Peyer's patch (tissue), 4 donors: ENCODE measurements at regions not wholly inside any gene's neighbourhood (a gene's known extent, or its start where the extent isn't known, plus 50 kb on each side); places are given as distances from the start of the nearest gene placed in this dataset.

Experiments used
- DNase-seq, 3 donors: peaks; one replicate each; pipeline ENCODE4 v3.0.0-alpha.2; 2017 to 2019
- H3K27ac ChIP-seq, 4 donors: fragments of 200-600 bp; sonication (generic); one replicate each; pipeline ENCODE4 v1.5.1; 2016 to 2019
- H3K27me3 ChIP-seq, 2 donors: fragments of 200-600 bp; sonication (generic); one replicate each; pipeline ENCODE4 v1.5.1; 2019
- H3K36me3 ChIP-seq, 3 donors: fragments of 200-600 bp; sonication (generic); one replicate each; pipeline ENCODE4 v1.5.1; 2016 to 2019
- H3K4me1 ChIP-seq, 4 donors: fragments of 200-600 bp; sonication (generic); one replicate each; pipeline ENCODE4 v1.5.1; 2016 to 2019
- H3K4me3 ChIP-seq, 4 donors: fragments of 200-600 bp; sonication (generic); 1 replicate in 3 of 4; 2 replicates in 1 of 4; pipeline ENCODE4 v1.5.1; 2016 to 2019; ENCODE audit warnings: mild to moderate bottlenecking in 1 of 4
- H3K9me3 ChIP-seq, 4 donors: fragments of 200-600 bp; sonication (generic); one replicate each; pipeline ENCODE4 v1.5.1; 2016 to 2019; ENCODE audit warnings: mild to moderate bottlenecking in 1 of 4
- POLR2A ChIP-seq, 2 donors: fragments of 450-650 bp; IDR thresholded peaks; one replicate each; pipeline ENCODE4 v1.5.1; 2017; ENCODE audit warnings: antibody characterized with exemption in 2 of 2, mild to moderate bottlenecking in 2 of 2, moderate library complexity in 2 of 2
- TF ChIP-seq, protein P1 (sequence below), 6 experiments: fragments of 450-650 bp in 4 of 6; fragments of 200-600 bp in 2 of 6; sonication (generic) in 1 of 6; IDR thresholded peaks; one replicate each; pipeline ENCODE4 v1.5.1; 2017 to 2019; ENCODE audit warnings: antibody characterized with exemption in 6 of 6, mild to moderate bottlenecking in 3 of 6, moderate library complexity in 1 of 6

DNA sequence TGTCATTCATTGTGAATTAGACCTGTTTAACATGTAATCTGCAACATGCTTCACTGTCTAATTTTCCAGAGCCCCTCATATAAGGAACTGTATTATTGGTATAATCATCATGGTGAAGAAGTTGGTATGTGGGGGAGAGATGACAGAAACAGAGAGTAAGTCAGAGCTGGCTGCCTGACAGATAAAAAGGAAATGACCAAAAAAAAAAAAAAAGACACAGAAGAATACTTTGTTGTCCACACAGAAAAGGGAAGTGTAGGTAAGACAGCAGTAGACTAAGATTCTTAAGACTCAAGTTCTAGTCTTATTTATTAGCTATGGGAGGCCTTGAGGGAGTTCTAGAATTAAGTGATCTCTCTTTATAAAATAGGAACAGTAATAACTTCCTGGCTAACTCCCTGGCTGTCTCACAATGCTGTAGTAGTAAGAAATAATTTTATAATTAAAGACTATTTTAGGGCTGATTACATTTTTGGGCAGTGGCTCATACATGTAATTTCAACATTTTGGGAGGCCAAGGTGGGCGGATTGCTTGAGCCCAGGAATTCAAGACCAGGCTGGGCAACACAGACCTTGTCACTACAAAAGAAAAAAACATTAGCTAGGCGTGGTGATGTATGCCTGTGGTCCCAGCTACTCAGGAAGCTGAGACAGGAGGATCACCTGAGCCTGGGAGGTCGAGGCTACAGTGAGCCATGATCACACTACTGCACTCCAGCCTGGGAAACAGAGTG, 102.5 kb downstream of the PRL start:
- no peak for DNase-seq
- no peaks in the 10 kb centered on the region for H3K27me3 ChIP-seq
- H3K36me3 ChIP-seq: no peaks in the 10 kb centered on the region
- TF ChIP-seq POLR2A (IDR thresholded peaks at IDR 0.05): no peak
- H3K4me3 ChIP-seq: no peak overlapping the region
- H3K27ac ChIP-seq: no peak overlapping the region
- no peaks in the 10 kb centered on the region for H3K4me1 ChIP-seq
- no peaks in the 10 kb centered on the region for H3K9me3 ChIP-seq

DNA sequence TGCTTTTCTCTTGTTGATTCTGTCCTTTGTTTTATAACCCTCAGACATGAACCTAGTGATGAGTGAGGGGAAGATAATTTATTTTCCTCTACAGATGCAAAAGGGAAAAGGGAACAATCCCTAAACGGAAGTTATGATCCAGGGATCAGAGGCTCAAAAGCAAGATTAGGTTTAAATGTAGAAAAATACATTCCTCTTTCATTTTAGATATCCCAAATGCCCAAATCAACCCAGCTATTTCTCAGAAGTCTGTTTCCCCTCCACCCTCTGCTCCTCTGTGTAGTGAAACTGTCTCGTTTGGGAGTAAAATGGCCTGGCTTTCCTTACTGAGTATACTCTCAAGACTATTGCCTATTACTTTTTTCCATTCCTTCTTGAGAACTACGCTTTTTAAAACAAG, 97.1 kb downstream of the PRL start:
- no peak overlapping the region for H3K4me3 ChIP-seq
- H3K27me3 ChIP-seq: no peaks in the 10 kb centered on the region
- H3K4me1 ChIP-seq: no peaks in the 10 kb centered on the region
- DNase-seq: no peak
- no peaks in the 10 kb centered on the region for H3K9me3 ChIP-seq
- no peak overlapping the region for H3K27ac ChIP-seq
- no peaks in the 10 kb centered on the region for H3K36me3 ChIP-seq
- TF ChIP-seq, protein P1, sequence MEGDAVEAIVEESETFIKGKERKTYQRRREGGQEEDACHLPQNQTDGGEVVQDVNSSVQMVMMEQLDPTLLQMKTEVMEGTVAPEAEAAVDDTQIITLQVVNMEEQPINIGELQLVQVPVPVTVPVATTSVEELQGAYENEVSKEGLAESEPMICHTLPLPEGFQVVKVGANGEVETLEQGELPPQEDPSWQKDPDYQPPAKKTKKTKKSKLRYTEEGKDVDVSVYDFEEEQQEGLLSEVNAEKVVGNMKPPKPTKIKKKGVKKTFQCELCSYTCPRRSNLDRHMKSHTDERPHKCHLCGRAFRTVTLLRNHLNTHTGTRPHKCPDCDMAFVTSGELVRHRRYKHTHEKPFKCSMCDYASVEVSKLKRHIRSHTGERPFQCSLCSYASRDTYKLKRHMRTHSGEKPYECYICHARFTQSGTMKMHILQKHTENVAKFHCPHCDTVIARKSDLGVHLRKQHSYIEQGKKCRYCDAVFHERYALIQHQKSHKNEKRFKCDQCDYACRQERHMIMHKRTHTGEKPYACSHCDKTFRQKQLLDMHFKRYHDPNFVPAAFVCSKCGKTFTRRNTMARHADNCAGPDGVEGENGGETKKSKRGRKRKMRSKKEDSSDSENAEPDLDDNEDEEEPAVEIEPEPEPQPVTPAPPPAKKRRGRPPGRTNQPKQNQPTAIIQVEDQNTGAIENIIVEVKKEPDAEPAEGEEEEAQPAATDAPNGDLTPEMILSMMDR (IDR thresholded peaks at IDR 0.05): no peak
- no peak for TF ChIP-seq POLR2A (IDR thresholded peaks at IDR 0.05)

DNA sequence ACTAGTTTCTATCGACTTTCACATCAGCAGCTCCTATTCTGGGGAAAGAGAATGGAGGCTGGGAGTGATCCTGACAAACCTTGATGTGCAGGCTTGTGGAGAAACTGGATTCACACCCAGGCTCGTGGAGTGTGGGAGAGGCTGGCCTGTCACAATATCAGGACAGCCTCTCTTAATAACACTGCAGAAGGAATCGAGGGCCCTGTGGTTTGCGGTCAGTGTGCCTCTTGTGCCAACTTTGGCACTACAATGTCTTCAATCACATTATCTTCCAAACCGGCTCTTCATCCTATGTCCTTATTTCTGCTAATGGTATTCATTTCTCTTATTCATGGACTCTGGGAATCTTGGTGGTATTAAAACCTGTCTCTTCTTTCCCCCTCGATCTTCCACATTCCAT, 92.7 kb downstream of the PRL start:
- DNase-seq: no peak
- no peak overlapping the region for H3K4me3 ChIP-seq
- no peaks in the 10 kb centered on the region for H3K36me3 ChIP-seq
- H3K27me3 ChIP-seq: no peaks in the 10 kb centered on the region
- no peaks in the 10 kb centered on the region for H3K4me1 ChIP-seq
- TF ChIP-seq, protein P1 (IDR thresholded peaks at IDR 0.05): no peak
- no peak for TF ChIP-seq POLR2A (IDR thresholded peaks at IDR 0.05)
- no peaks in the 10 kb centered on the region for H3K9me3 ChIP-seq
- H3K27ac ChIP-seq: no peak overlapping the region

DNA sequence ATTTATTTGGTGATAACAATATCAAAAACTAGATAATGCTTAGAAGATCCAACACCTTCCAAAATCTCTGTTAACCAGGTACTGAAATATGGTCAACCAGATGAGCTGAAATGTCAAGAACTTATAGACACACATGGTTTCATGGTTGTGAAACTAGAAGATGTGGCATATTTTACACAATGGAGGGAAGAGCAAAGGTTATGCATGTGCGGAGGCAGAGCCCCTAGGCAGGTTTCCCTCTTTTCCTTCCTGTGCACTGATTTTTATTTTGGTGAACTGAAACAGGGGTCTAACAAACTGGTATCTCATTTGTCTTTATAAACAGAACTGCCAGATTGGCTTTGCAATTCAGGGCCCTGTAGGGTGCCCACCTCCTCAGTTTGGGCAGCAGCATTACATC, 91.6 kb downstream of the PRL start:
- TF ChIP-seq POLR2A (IDR thresholded peaks at IDR 0.05): no peak
- TF ChIP-seq, protein P1 (IDR thresholded peaks at IDR 0.05): no peak
- no peak overlapping the region for H3K27ac ChIP-seq
- H3K9me3 ChIP-seq: no peaks in the 10 kb centered on the region
- no peak for DNase-seq
- H3K36me3 ChIP-seq: no peaks in the 10 kb centered on the region
- H3K4me1 ChIP-seq: no peaks in the 10 kb centered on the region
- H3K4me3 ChIP-seq: no peak overlapping the region
- H3K27me3 ChIP-seq: no peaks in the 10 kb centered on the region

DNA sequence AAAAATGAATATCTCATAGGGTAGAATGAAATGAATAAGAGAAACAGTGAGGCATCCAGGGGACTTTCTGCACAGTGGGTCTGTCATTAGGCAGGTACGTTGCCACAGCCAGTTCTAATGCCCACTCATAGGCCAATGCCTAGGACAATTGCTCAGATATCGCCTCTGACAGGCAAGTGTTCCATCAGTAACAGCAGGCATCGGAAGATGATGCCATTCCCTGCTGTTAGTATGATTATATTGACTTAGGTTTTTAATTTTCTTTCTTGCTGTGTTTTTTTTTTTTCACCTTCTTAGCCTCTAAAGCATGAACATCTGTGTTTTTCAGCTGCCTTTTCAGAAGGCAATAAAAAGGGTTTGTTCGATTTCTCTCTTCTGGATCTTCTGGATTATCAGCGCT, 90.7 kb downstream of the PRL start:
- H3K36me3 ChIP-seq: no peaks in the 10 kb centered on the region
- no peaks in the 10 kb centered on the region for H3K27me3 ChIP-seq
- H3K27ac ChIP-seq: no peak overlapping the region
- H3K4me3 ChIP-seq: no peak overlapping the region
- DNase-seq: no peak
- no peaks in the 10 kb centered on the region for H3K9me3 ChIP-seq
- TF ChIP-seq, protein P1 (IDR thresholded peaks at IDR 0.05): no peak
- TF ChIP-seq POLR2A (IDR thresholded peaks at IDR 0.05): no peak
- no peaks in the 10 kb centered on the region for H3K4me1 ChIP-seq

DNA sequence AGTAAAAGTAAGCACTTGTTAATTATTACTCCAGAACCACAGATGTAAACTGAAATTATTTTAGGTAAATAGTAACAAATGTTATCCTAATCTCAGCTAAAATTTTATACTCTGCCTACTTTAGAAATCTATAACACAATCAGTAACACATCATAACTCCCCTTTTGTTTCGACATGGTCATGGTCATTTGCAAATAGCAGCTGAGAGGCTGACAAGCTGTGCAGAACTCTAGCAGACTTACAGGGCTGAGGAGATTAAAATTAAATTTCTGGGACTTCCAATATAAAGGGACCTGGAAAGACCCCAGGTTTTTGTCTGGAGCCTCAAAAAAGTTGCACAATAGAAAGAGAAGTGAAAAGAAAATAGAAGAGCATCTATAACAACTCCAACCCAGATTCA, 88.8 kb downstream of the PRL start:
- no peaks in the 10 kb centered on the region for H3K36me3 ChIP-seq

More for the DNA sequence above, 88.8 kb downstream of the PRL start:
- Histone ChIP-seq H3K27me3 (no peaks in the 10 kb centered on the region), H3K4me3 (no peak overlapping the region), H3K27ac (no peak overlapping the region), H3K4me1 (no peaks in the 10 kb centered on the region), H3K9me3 (no peaks in the 10 kb centered on the region)
- TF ChIP-seq POLR2A (IDR thresholded peaks at IDR 0.05): no peak
- TF ChIP-seq, protein P1 (IDR thresholded peaks at IDR 0.05): no peak
- DNase-seq: no peak
